GM19395 (cell line): ENCODE measurements at regions not wholly inside any gene's neighbourhood (a gene's known extent, or its start where the extent isn't known, plus 50 kb on each side); places are given as distances from the start of the nearest gene placed in this dataset.

Experiments used
- ATAC-seq: cut with Tn5 transposase; IDR thresholded peaks from one replicate; pipeline ENCODE4 v1.9.1; 2021; ENCODE audit warnings: mild to moderate bottlenecking, moderate library complexity; ENCODE audit not compliant: unreplicated experiment

- no peak for ATAC-seq
Measured at GRCh38 chr15:62783303-62783957, 259.1 kb upstream of the TPM1 start.

GRCh38 chr15:62785881-62786828 lies 256.4 kb upstream of the TPM1 start:
- ATAC-seq, result no peak

GRCh38 chr15:62787401-62787800 lies 255.1 kb upstream of the TPM1 start:
- ATAC-seq, result no peak

- no peak for ATAC-seq
Measured at GRCh38 chr15:62788224-62788623, 254.3 kb upstream of the TPM1 start.

- no peak for ATAC-seq
Measured at GRCh38 chr15:62790546-62790945, 252.0 kb upstream of the TPM1 start.

GRCh38 chr15:62791694-62792093 lies 250.9 kb upstream of the TPM1 start:
- ATAC-seq, result no peak

GRCh38 chr15:62792986-62793751 lies 249.4 kb upstream of the TPM1 start:
- ATAC-seq, result no peak

GRCh38 chr15:62793752-62794144 lies 248.8 kb upstream of the TPM1 start:
- ATAC-seq, result no peak

GRCh38 chr15:62795171-62795570 lies 247.4 kb upstream of the TPM1 start:
- ATAC-seq, result no peak

- ATAC-seq, result no peak
Measured at GRCh38 chr15:62795700-62796695, 246.5 kb upstream of the TPM1 start.

GRCh38 chr15:62797171-62797570 lies 245.4 kb upstream of the TPM1 start:
- ATAC-seq, result no peak

- no peak for ATAC-seq
Measured at GRCh38 chr15:62798536-62798935, 244.0 kb upstream of the TPM1 start.

- no peak for ATAC-seq
Measured at GRCh38 chr15:62799037-62799436, 243.5 kb upstream of the TPM1 start.

- ATAC-seq, result no peak
Measured at GRCh38 chr15:62799919-62800318, 242.6 kb upstream of the TPM1 start.

- no peak for ATAC-seq
Measured at GRCh38 chr15:62802612-62803011, 239.9 kb upstream of the TPM1 start.

GRCh38 chr15:62803856-62804400 lies 238.6 kb upstream of the TPM1 start:
- ATAC-seq, result no peak

GRCh38 chr15:62805502-62805901 lies 237.0 kb upstream of the TPM1 start:
- no peak for ATAC-seq

- ATAC-seq, result no peak
Measured at GRCh38 chr15:62807539-62808130, 234.9 kb upstream of the TPM1 start.

GRCh38 chr15:62809115-62809967 lies 233.2 kb upstream of the TPM1 start:
- ATAC-seq, result no peak
